GM18867 (cell line): ENCODE measurements at regions not wholly inside any gene's neighbourhood (a gene's known extent, or its start where the extent isn't known, plus 50 kb on each side); places are given as distances from the start of the nearest gene placed in this dataset.

ENCODE experiments used
- ATAC-seq: cut with Tn5 transposase; IDR thresholded peaks from one replicate; pipeline ENCODE4 v1.9.1; 2021; ENCODE audit warnings: mild to moderate bottlenecking, moderate library complexity; ENCODE audit not compliant: unreplicated experiment

- no peak for ATAC-seq
Observed at GRCh38 chr14:26021759-26022158, 576.1 kb downstream of the NOVA1 start.

GRCh38 chr14:26017270-26017669, 580.6 kb downstream of the NOVA1 start:
- ATAC-seq, result no peak

GRCh38 chr14:26008290-26008689, 589.5 kb downstream of the NOVA1 start:
- no peak for ATAC-seq

GRCh38 chr14:26004342-26004741, 593.5 kb downstream of the NOVA1 start:
- no peak for ATAC-seq

GRCh38 chr14:25993830-25994229, 604.0 kb downstream of the NOVA1 start:
- ATAC-seq, result no peak

- no peak for ATAC-seq
Observed at GRCh38 chr14:25988536-25988935, 609.3 kb downstream of the NOVA1 start.

- ATAC-seq, result no peak
Observed at GRCh38 chr14:25955772-25956171, 642.1 kb downstream of the NOVA1 start.

GRCh38 chr14:25953532-25954139, 644.2 kb downstream of the NOVA1 start:
- ATAC-seq, result no peak

GRCh38 chr14:25945746-25946145, 652.1 kb downstream of the NOVA1 start:
- ATAC-seq, result no peak

- ATAC-seq, result no peak
Observed at GRCh38 chr14:25944020-25944419, 653.8 kb downstream of the NOVA1 start.

GRCh38 chr14:25943329-25943728, 654.5 kb downstream of the NOVA1 start:
- no peak for ATAC-seq

GRCh38 chr14:25942090-25942489, 655.7 kb downstream of the NOVA1 start:
- no peak for ATAC-seq

GRCh38 chr14:25933731-25934130, 664.1 kb downstream of the NOVA1 start:
- no peak for ATAC-seq

- ATAC-seq, result no peak
Observed at GRCh38 chr14:25929881-25930615, 667.8 kb downstream of the NOVA1 start.

GRCh38 chr14:25911831-25912230, 686.0 kb downstream of the NOVA1 start:
- no peak for ATAC-seq

GRCh38 chr14:25909045-25909747, 688.6 kb downstream of the NOVA1 start:
- no peak for ATAC-seq

GRCh38 chr14:25908277-25909044, 689.4 kb downstream of the NOVA1 start:
- ATAC-seq, result no peak

- no peak for ATAC-seq
Observed at GRCh38 chr14:25904446-25904845, 693.4 kb downstream of the NOVA1 start.

- no peak for ATAC-seq
Observed at GRCh38 chr14:25899197-25899596, 698.6 kb downstream of the NOVA1 start.

- no peak for ATAC-seq
Observed at GRCh38 chr14:25896777-25897176, 701.1 kb downstream of the NOVA1 start.

- no peak for ATAC-seq
Observed at GRCh38 chr14:25895740-25896139, 702.1 kb downstream of the NOVA1 start.
